HG02870 (cell line): ENCODE measurements at regions not wholly inside any gene's neighbourhood (a gene's known extent, or its start where the extent isn't known, plus 50 kb on each side); places are given as distances from the start of the nearest gene placed in this dataset.

Experiments used
- ATAC-seq: cut with Tn5 transposase; IDR thresholded peaks from one replicate; pipeline ENCODE4 v1.9.1; 2021; ENCODE audit warnings: mild to moderate bottlenecking, moderate library complexity; ENCODE audit not compliant: unreplicated experiment

GRCh38 chr7:34269084-34269483 is 363.7 kb downstream of the BMPER start:
- ATAC-seq, result no peak

- no peak for ATAC-seq
Observed at GRCh38 chr7:34275624-34276023, 370.3 kb downstream of the BMPER start.

GRCh38 chr7:34277016-34277802 is 371.9 kb downstream of the BMPER start:
- no peak for ATAC-seq

GRCh38 chr7:34277803-34278199 is 372.5 kb downstream of the BMPER start:
- no peak for ATAC-seq

- ATAC-seq, result no peak
Observed at GRCh38 chr7:34281260-34281659, 375.9 kb downstream of the BMPER start.

- ATAC-seq, result no peak
Observed at GRCh38 chr7:34282271-34282670, 375.7 kb upstream of the NPSR1 start.

GRCh38 chr7:34296663-34297062 is 361.4 kb upstream of the NPSR1 start:
- no peak for ATAC-seq

- no peak for ATAC-seq
Observed at GRCh38 chr7:34298492-34299013, 359.5 kb upstream of the NPSR1 start.

GRCh38 chr7:34299066-34299465 is 359.0 kb upstream of the NPSR1 start:
- no peak for ATAC-seq

GRCh38 chr7:34307540-34307939 is 350.5 kb upstream of the NPSR1 start:
- ATAC-seq, result no peak

- ATAC-seq, result no peak
Observed at GRCh38 chr7:34308595-34308994, 349.4 kb upstream of the NPSR1 start.

GRCh38 chr7:34309116-34309515 is 348.9 kb upstream of the NPSR1 start:
- ATAC-seq, result no peak

GRCh38 chr7:34309584-34309983 is 348.4 kb upstream of the NPSR1 start:
- no peak for ATAC-seq

- ATAC-seq, result no peak
Observed at GRCh38 chr7:34311591-34311990, 346.4 kb upstream of the NPSR1 start.

- ATAC-seq, result no peak
Observed at GRCh38 chr7:34312624-34313023, 345.4 kb upstream of the NPSR1 start.

GRCh38 chr7:34313289-34313688 is 344.7 kb upstream of the NPSR1 start:
- no peak for ATAC-seq

- no peak for ATAC-seq
Observed at GRCh38 chr7:34315032-34315431, 343.0 kb upstream of the NPSR1 start.

- no peak for ATAC-seq
Observed at GRCh38 chr7:34317039-34317438, 341.0 kb upstream of the NPSR1 start.

GRCh38 chr7:34320412-34320811 is 337.6 kb upstream of the NPSR1 start:
- no peak for ATAC-seq

GRCh38 chr7:34320926-34321661 is 336.9 kb upstream of the NPSR1 start:
- ATAC-seq, result peak; percentile 87

- ATAC-seq, result no peak
Observed at GRCh38 chr7:34322841-34323240, 335.2 kb upstream of the NPSR1 start.

- no peak for ATAC-seq
Observed at GRCh38 chr7:34327681-34328080, 330.3 kb upstream of the NPSR1 start.
